ENCODE measurements at regions not wholly inside any gene's neighbourhood (a gene's known extent, or its start where the extent isn't known, plus 50 kb on each side); places are given as distances from the start of the nearest gene placed in this dataset.

DNA sequence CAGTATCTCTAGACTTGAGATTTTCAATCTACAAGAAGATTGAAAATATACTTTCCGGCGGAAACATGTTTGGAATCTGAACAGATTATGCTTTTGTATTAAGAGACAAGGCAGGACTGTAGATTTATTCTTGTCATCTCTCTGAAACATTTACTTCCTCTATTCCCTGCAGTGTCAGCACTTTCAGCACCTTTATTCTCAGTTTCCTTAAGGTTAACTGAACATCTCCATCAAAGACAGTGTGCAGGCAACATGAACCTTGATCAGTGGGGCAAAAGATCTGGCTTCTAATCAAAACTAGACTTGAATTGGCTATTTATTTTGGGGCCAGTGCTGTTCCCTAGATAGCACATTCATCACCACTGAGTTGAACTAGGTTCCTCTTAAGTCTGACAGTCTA is 129.9 kb upstream of the HCN1 start:
- H3K27ac Mint-ChIP-seq: no peak overlapping the region
- Histone ChIP-seq H3K27me3 (ENCODE audit: control insufficient read depth, insufficient read depth, low read length, poor library complexity, severe bottlenecking) (no peaks in the 10 kb centered on the region), H3K36me3 (ENCODE audit: control insufficient read depth, insufficient read depth, low read length) (no peaks in the 10 kb centered on the region), H3K4me1 (ENCODE audit: control insufficient read depth, insufficient read depth, low read length) (no peaks in the 10 kb centered on the region), H3K27ac (ENCODE audit: low read depth, low read length) (no peak overlapping the region), H3K9ac (ENCODE audit: extremely low read depth, low read length, poor library complexity, severe bottlenecking) (no peak overlapping the region), H3K9me3 (ENCODE audit: control insufficient read depth, low read length) (peaks cover 70% of the 10 kb centered on the region), H3K4me3 (ENCODE audit: low read length) (no peak overlapping the region)
- H3K36me3 Mint-ChIP-seq (ENCODE audit: low read depth): no peaks in the 10 kb centered on the region
- no peak for DNase-seq
- no peaks in the 10 kb centered on the region for H3K4me1 Mint-ChIP-seq
- TF ChIP-seq, protein P1, sequence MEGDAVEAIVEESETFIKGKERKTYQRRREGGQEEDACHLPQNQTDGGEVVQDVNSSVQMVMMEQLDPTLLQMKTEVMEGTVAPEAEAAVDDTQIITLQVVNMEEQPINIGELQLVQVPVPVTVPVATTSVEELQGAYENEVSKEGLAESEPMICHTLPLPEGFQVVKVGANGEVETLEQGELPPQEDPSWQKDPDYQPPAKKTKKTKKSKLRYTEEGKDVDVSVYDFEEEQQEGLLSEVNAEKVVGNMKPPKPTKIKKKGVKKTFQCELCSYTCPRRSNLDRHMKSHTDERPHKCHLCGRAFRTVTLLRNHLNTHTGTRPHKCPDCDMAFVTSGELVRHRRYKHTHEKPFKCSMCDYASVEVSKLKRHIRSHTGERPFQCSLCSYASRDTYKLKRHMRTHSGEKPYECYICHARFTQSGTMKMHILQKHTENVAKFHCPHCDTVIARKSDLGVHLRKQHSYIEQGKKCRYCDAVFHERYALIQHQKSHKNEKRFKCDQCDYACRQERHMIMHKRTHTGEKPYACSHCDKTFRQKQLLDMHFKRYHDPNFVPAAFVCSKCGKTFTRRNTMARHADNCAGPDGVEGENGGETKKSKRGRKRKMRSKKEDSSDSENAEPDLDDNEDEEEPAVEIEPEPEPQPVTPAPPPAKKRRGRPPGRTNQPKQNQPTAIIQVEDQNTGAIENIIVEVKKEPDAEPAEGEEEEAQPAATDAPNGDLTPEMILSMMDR (conservative IDR thresholded peaks at IDR 0.05): no peak
- H3K9me3 Mint-ChIP-seq: peaks cover 71% of the 10 kb centered on the region
- WGBS, 2 experiments (ENCODE audit: insufficient coverage in 1 of 2, insufficient read length in 1 of 2): 67% methylated on average over 2 of the region's 2 CpGs; no CpG with 5 or more reads in 1 of the 2 experiments
- H3K27me3 Mint-ChIP-seq (ENCODE audit: insufficient read depth): no peaks in the 10 kb centered on the region
- no peak overlapping the region for H3K4me3 Mint-ChIP-seq

DNA sequence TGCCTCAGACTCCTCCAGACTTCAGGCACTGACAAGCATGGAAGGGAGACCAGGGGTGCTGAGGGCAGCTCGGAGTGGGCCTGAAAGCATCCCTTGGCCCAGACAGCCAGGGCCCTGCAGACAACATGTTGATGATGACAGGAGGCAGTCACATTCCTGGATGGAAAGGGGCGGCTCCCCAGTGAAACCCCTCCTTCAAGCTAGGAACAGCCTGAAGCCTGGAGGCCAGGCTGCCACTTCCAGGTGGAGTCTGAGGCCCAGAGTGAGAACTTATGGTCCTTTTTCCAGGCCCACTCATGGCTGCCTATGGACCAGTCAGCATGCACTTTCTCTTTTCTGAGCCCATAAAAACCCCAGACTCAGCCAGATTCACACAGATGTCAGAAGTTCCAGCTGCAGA is 104.2 kb upstream of the HCN1 start:
- TF ChIP-seq, protein P1 (conservative IDR thresholded peaks at IDR 0.05): no peak
- no peaks in the 10 kb centered on the region for H3K27me3 Mint-ChIP-seq (ENCODE audit: insufficient read depth)
- H3K4me3 ChIP-seq (ENCODE audit: low read length): no peak overlapping the region
- H3K27ac ChIP-seq (ENCODE audit: low read depth, low read length): no peak overlapping the region
- no peak overlapping the region for H3K9ac ChIP-seq (ENCODE audit: extremely low read depth, low read length, poor library complexity, severe bottlenecking)
- H3K27ac Mint-ChIP-seq: no peak overlapping the region
- 79 to 100% methylated on average over 1 to 2 of the region's 2 CpGs for WGBS, 2 experiments (ENCODE audit: insufficient coverage in 1 of 2, insufficient read length in 1 of 2)
- H3K27me3 ChIP-seq (ENCODE audit: control insufficient read depth, insufficient read depth, low read length, poor library complexity, severe bottlenecking): no peaks in the 10 kb centered on the region
- peaks cover 63% of the 10 kb centered on the region for H3K9me3 Mint-ChIP-seq
- H3K4me1 Mint-ChIP-seq: no peaks in the 10 kb centered on the region
- H3K36me3 ChIP-seq (ENCODE audit: control insufficient read depth, insufficient read depth, low read length): no peaks in the 10 kb centered on the region
- H3K36me3 Mint-ChIP-seq (ENCODE audit: low read depth): no peaks in the 10 kb centered on the region
- no peaks in the 10 kb centered on the region for H3K4me1 ChIP-seq (ENCODE audit: control insufficient read depth, insufficient read depth, low read length)
- peaks cover 79% of the 10 kb centered on the region for H3K9me3 ChIP-seq (ENCODE audit: control insufficient read depth, low read length)
- no peak for DNase-seq
- H3K4me3 Mint-ChIP-seq: no peak overlapping the region

DNA sequence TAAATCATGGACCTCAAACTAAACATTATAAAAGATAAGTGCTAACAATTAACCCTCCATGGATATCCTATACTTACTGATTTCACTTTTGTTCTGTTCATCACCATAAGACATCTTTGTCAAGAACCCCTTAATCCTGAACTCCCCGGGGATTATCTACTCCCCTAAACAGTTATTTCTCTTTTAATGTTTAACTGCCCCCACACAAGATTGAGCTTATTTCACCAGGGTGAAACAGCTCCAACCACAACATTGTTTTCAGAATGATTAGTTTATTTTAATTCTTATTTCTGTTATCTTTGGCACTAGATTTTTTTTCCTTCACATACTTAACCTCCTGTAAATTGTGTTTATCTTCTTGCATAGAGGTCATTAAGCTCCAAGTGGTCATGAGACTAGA is 103.2 kb upstream of the HCN1 start:
- 79 to 100% methylated on average over 1 of the region's 1 CpG for WGBS, 2 experiments (ENCODE audit: insufficient coverage in 1 of 2, insufficient read length in 1 of 2)
- Histone ChIP-seq H3K36me3 (ENCODE audit: control insufficient read depth, insufficient read depth, low read length) (no peaks in the 10 kb centered on the region), H3K4me3 (ENCODE audit: low read length) (no peak overlapping the region), H3K27ac (ENCODE audit: low read depth, low read length) (no peak overlapping the region), H3K4me1 (ENCODE audit: control insufficient read depth, insufficient read depth, low read length) (no peaks in the 10 kb centered on the region), H3K9ac (ENCODE audit: extremely low read depth, low read length, poor library complexity, severe bottlenecking) (no peak overlapping the region), H3K27me3 (ENCODE audit: control insufficient read depth, insufficient read depth, low read length, poor library complexity, severe bottlenecking) (no peaks in the 10 kb centered on the region), H3K9me3 (ENCODE audit: control insufficient read depth, low read length) (peaks cover 75% of the 10 kb centered on the region)
- TF ChIP-seq, protein P1 (conservative IDR thresholded peaks at IDR 0.05): no peak
- H3K4me1 Mint-ChIP-seq: no peaks in the 10 kb centered on the region
- no peak overlapping the region for H3K27ac Mint-ChIP-seq
- H3K9me3 Mint-ChIP-seq: peaks cover 54% of the 10 kb centered on the region
- H3K27me3 Mint-ChIP-seq (ENCODE audit: insufficient read depth): no peaks in the 10 kb centered on the region
- no peak overlapping the region for H3K4me3 Mint-ChIP-seq
- no peaks in the 10 kb centered on the region for H3K36me3 Mint-ChIP-seq (ENCODE audit: low read depth)
- DNase-seq: no peak
